Mesenteric fat pad (tissue), 1 donor: ENCODE measurements at regions not wholly inside any gene's neighbourhood (a gene's known extent, or its start where the extent isn't known, plus 50 kb on each side); places are given as distances from the start of the nearest gene placed in this dataset.

Experiments
- DNase-seq: peaks from one replicate; pipeline ENCODE4 v3.0.0-alpha.2; 2020; ENCODE audit warnings: low spot score
- donor health status: DM: yes; HTN: yes; CAD: no.

GRCh38 chr12:113620437-113620976, 148.8 kb upstream of the LHX5 start:
- no peak for DNase-seq

DNA sequence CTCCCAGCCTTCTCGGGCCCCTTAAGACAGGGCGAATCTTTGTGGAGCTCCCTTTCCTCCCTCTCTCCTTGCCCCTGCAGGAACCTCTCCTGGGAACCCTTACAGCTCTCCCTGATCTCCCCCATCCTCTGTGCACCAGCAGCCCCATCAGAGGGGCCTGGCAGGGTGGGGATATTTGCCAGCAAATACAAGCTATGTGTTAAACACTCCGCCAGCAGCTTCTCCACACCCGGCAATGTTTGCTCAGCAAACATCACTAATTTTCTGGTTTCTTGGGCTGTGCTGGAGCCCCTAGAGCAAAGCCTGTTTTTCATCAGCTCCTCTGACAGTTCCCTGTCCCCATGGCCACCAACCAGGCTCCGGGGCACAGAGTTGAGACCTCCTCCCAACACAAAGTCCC, 147.5 kb upstream of the LHX5 start:
- DNase-seq, result no peak

- no peak for DNase-seq
Measured at GRCh38 chr12:113613414-113613813, 141.7 kb upstream of the LHX5 start.

GRCh38 chr12:113612793-113613192, 141.1 kb upstream of the LHX5 start:
- no peak for DNase-seq

- no peak for DNase-seq
Measured at GRCh38 chr12:113612076-113612728, 140.5 kb upstream of the LHX5 start.

GRCh38 chr12:113611652-113612051, 140.0 kb upstream of the LHX5 start:
- no peak for DNase-seq

DNA sequence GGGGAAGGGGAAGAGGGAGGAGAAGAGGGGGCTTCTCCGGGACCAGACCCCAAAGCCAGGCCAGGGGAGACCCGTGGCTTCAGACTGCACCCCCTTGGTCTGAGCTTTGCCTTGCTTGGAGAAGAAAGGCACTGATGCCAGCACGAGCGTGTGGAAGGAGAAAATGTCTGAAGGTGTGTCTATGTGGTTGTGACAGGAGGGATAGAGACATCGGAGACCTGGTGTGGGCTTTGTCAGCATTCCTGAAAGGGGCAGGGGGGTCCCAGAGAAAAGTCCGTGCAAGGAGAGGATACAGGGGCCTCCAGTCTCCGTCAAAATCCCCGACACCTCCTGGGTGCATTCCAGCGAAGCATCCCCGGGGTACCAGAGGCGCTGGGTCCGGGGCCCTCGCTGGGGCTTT, 139.0 kb upstream of the LHX5 start:
- no peak for DNase-seq

GRCh38 chr12:113609692-113610469, 138.2 kb upstream of the LHX5 start:
- DNase-seq, result no peak

GRCh38 chr12:113604666-113605065, 133.0 kb upstream of the LHX5 start:
- no peak for DNase-seq

GRCh38 chr12:113601656-113602263, 130.1 kb upstream of the LHX5 start:
- no peak for DNase-seq

- DNase-seq, result no peak
Measured at GRCh38 chr12:113598815-113599406, 127.2 kb upstream of the LHX5 start.

DNA sequence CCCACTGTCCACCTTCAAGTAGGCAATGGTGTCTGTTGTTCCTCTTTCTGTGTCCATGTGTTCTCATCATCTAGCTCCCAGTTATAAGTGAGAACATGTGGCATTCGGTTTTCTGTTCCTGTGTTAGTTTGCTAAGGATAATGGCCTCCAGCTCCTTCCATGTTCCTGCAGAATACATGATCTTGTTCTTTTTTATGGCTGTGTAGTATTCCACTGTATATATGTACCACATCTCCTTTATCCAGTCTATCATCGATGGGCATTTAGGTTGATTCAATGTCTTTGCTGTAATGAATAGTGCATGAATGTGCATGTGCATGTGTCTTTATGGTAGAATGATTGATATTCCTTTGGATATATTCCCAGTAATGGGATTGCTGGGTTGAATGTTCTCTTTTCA, 123.3 kb upstream of the LHX5 start:
- no peak for DNase-seq

- DNase-seq, result no peak
Measured at GRCh38 chr12:113591480-113591974, 119.9 kb upstream of the LHX5 start.

- DNase-seq, result no peak
Measured at GRCh38 chr12:113589437-113589836, 117.8 kb upstream of the LHX5 start.

GRCh38 chr12:113587720-113588119, 116.0 kb upstream of the LHX5 start:
- DNase-seq, result no peak

GRCh38 chr12:113586461-113586860, 114.8 kb upstream of the LHX5 start:
- no peak for DNase-seq

DNA sequence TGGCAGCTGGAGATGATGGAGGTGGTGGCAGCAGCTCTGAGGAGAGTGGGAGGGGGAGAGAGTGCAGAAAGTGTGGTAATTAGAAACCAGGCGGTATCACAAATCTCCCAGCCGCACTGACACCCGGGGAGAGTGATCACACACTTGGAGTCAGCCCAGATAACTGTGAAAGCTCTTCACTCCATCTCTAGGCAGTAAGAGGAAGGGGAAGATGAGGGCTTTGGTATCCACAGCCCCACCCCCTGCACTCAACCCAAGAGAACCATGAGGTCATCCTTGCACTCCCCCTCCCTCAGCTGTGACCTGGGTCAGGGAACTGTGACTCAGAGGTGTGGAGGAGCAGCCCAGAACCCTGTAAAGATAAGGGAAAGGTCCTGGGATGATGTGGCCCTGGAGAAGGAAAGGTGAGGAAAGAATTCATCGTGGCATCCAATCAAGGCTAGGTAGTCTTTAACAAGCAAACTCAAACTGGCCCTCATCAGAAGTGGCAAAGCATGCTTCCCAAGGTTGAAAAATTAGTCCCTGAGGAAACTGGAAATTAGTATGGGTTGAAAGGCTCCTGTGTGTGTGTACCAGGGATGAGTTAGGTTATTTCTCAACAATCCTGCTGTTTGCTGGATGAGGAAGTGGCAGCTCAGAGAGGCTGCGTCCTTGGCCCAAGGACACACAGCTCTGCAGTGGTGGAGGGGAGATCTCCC, 111.0 kb upstream of the LHX5 start:
- no peak for DNase-seq

GRCh38 chr12:113581342-113581741, 109.7 kb upstream of the LHX5 start:
- no peak for DNase-seq

- DNase-seq, result no peak
Measured at GRCh38 chr12:113580437-113580836, 108.8 kb upstream of the LHX5 start.

- no peak for DNase-seq
Measured at GRCh38 chr12:113577464-113578129, 105.9 kb upstream of the LHX5 start.

- no peak for DNase-seq
Measured at GRCh38 chr12:113575386-113575785, 103.7 kb upstream of the LHX5 start.
